Mucosa of descending colon (tissue), 3 donors: ENCODE measurements at regions not wholly inside any gene's neighbourhood (a gene's known extent, or its start where the extent isn't known, plus 50 kb on each side); places are given as distances from the start of the nearest gene placed in this dataset.

Source experiments
- ATAC-seq: fragments of 200-7000 bp; cut with Tn5 transposase; one replicate; pipeline ENCODE4 v1.9.1; 2020; ENCODE audit warnings: mild to moderate bottlenecking, moderate library complexity
- DNase-seq, 3 donors: peaks; one replicate each; pipeline ENCODE4 v3.0.0-alpha.2; 2020
- H3K36me3 ChIP-seq: fragments of 200-600 bp; one replicate; pipeline ENCODE4 v1.8.0; 2021; ENCODE audit warnings: low read depth, mild to moderate bottlenecking
- H3K4me1 ChIP-seq: fragments of 200-600 bp; one replicate; pipeline ENCODE4 v1.8.0; 2021; ENCODE audit warnings: low read depth, mild to moderate bottlenecking
- H3K4me3 ChIP-seq: fragments of 200-600 bp; one replicate; pipeline ENCODE4 v1.8.0; 2021; ENCODE audit warnings: mild to moderate bottlenecking
- H3K9me3 ChIP-seq: fragments of 200-600 bp; one replicate; pipeline ENCODE4 v1.8.0; 2021; ENCODE audit warnings: mild to moderate bottlenecking
- intact Hi-C, 2 donors: fragments of 100-400 bp; cut with DNase I in 1 of 2; cut with micrococcal nuclease in 1 of 2; formaldehyde crosslinking; loops; one replicate each; pipeline versions ENCODE4 v1.11.0 to v1.11.1; 2022; cut with DNase I, micrococcal nuclease
- TF ChIP-seq, protein P1 (sequence below): fragments of 200-600 bp; IDR thresholded peaks from one replicate; pipeline ENCODE4 v1.8.0; 2022; ENCODE audit warnings: antibody characterized with exemption, mild to moderate bottlenecking
- donor health status: DM: no; HTN: no; CAD: no; lungs with moderate emphysema.
- donor health status: DM: no; HTN: no; CAD: no.
- donor health status: DM: no; HTN: yes; CAD: no.

DNA sequence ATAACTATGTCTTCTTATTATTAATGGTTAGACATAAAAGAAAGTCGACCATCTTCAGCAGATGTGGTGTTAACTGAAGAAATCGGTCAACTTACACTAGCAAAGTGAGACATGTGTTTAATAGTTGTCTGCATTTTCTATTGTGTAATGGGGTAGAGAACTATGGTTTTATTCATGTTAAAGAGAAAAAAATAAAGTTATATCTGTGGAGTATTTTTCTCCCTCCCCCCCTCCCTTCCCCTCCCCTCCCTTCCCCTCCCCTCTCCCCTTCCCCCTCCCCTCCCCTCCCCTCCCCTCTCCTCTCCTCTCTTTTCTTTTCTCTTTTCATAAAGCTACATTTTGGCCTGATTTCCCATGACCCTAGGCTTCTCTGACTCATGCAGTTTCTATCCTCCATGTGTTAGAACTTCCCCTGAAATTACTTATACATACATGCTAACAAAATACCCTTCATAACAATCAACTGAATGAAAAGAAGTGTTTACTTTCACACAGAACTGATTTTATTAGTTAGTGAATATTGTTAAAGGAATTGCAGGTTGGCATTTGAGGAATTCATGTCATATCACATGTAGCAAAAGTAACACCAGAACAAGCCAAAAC lies 1431.0 kb upstream of the ATXN8OS start:
- intact Hi-C loops = no loop called here
- H3K36me3 ChIP-seq = no peaks in the 10 kb centered on the region
- H3K4me1 ChIP-seq = no peaks in the 10 kb centered on the region
- H3K4me3 ChIP-seq = no peak overlapping the region
- ATAC-seq (no peak), DNase-seq (no peak)
- no peaks in the 10 kb centered on the region for H3K9me3 ChIP-seq
- TF ChIP-seq, protein P1, sequence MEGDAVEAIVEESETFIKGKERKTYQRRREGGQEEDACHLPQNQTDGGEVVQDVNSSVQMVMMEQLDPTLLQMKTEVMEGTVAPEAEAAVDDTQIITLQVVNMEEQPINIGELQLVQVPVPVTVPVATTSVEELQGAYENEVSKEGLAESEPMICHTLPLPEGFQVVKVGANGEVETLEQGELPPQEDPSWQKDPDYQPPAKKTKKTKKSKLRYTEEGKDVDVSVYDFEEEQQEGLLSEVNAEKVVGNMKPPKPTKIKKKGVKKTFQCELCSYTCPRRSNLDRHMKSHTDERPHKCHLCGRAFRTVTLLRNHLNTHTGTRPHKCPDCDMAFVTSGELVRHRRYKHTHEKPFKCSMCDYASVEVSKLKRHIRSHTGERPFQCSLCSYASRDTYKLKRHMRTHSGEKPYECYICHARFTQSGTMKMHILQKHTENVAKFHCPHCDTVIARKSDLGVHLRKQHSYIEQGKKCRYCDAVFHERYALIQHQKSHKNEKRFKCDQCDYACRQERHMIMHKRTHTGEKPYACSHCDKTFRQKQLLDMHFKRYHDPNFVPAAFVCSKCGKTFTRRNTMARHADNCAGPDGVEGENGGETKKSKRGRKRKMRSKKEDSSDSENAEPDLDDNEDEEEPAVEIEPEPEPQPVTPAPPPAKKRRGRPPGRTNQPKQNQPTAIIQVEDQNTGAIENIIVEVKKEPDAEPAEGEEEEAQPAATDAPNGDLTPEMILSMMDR = no peak

DNA sequence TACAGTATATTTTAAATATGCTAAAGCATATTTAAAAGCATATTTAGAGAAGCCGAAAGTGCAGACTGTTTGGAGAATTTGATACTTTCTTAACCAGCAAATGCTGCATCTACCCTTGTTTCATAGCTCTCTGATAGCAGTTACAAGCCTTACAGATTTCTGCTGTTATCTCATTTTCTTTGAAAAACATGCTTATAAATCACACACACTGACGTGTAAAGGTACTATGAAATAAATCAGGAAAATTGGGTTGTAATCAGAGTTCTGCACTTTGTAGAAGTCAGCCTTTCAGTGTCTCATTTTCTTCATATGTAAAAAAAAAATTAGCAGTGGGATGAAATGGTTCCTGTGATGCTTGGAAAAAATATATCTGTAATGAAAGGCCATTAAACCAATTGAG lies 1432.4 kb upstream of the ATXN8OS start:
- TF ChIP-seq, protein P1 = no peak
- H3K4me1 ChIP-seq = no peaks in the 10 kb centered on the region
- no peaks in the 10 kb centered on the region for H3K9me3 ChIP-seq
- intact Hi-C loops = no loop called here
- H3K36me3 ChIP-seq = no peaks in the 10 kb centered on the region
- DNase-seq (no peak), ATAC-seq (no peak)
- no peak overlapping the region for H3K4me3 ChIP-seq

DNA sequence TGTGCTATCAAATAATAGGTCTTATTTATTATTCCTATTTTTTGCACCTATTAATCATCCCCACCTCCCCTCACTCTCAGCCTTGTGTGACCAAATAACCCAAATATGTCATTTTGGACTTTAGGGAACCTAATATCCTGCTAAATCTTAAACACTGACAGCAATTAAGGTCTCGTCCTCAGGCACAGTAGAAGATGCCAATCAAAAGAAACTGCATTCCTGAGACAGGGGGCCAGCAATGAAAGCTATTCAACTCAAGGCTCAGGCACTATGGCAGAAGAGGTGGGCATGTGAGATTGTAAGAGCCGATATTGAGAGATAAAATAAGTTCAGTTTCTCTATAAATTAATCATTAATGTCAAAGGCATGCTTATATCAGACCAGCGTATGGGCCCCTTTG lies 1437.7 kb upstream of the PCDH9 start:
- TF ChIP-seq, protein P1 = no peak
- DNase-seq (no peak), ATAC-seq (no peak)
- H3K4me3 ChIP-seq = no peak overlapping the region
- intact Hi-C loops = no loop called here
- no peaks in the 10 kb centered on the region for H3K9me3 ChIP-seq
- no peaks in the 10 kb centered on the region for H3K36me3 ChIP-seq
- H3K4me1 ChIP-seq = no peaks in the 10 kb centered on the region

DNA sequence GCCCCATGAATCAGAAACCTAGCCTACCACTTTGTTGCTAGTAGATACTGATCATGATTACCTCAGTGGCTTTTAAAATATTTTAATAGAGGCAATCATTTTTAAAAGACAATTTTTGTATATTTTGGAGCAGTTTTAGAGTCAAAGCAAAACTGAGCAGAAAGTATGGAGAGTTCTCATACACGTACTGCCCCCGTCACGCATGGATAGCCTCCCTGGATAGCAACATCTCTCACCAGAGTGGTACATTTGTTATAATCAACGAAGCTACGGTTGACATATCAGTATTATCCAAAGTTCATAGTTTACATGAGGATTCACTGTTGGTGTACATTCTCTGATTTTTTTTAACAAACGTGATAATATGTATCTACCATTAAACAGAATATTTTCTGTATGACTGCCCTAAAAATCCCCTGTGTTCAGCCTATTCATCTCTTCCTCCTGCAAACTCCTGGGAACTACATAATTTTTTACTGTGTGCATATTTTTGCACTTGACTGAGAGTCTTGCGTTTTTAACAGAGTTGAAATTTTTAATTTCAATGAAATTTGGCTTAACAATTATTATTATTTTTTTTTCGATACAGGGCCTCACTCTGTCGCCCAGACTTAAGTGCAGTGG lies 1436.8 kb upstream of the PCDH9 start:
- no peak for DNase-seq
- Histone ChIP-seq H3K9me3 (no peaks in the 10 kb centered on the region), H3K4me1 (no peaks in the 10 kb centered on the region), H3K4me3 (no peak overlapping the region), H3K36me3 (no peaks in the 10 kb centered on the region)
- intact Hi-C loops = no loop called here
- TF ChIP-seq, protein P1 = no peak
- ATAC-seq = no peak

DNA sequence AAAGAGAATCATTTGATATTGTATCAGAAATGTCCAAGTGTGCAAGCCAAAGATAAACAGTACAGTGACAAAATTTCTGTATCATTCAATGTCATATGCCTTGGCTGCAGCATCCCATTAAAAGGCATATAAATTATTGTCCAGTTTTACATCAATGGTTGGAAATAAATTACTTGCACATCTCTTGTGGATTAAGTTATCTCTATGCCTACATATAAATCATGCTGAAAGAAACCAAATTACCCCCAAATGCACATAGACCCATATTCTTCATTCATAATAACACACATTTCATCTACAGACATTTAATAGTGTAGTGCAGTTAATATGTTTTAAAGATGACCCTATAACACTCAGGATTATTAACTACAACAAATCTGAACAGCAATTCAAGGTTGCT lies 1415.7 kb upstream of the PCDH9 start:
- TF ChIP-seq, protein P1 = no peak
- H3K9me3 ChIP-seq = no peaks in the 10 kb centered on the region
- ATAC-seq = no peak
- no peak for DNase-seq
- no peaks in the 10 kb centered on the region for H3K36me3 ChIP-seq
- intact Hi-C loops = no loop called here
- no peaks in the 10 kb centered on the region for H3K4me1 ChIP-seq
- H3K4me3 ChIP-seq = no peak overlapping the region
